B cell (primary cell): ENCODE measurements at regions not wholly inside any gene's neighbourhood (a gene's known extent, or its start where the extent isn't known, plus 50 kb on each side); places are given as distances from the start of the nearest gene placed in this dataset.

Source experiments
- EZH2 ChIP-seq: IDR thresholded peaks from 2 replicates; pipeline ENCODE4 v1.6.1; 2012; ENCODE audit warnings: borderline replicate concordance, low read depth, mild to moderate bottlenecking, moderate library complexity, low read length; ENCODE audit not compliant: insufficient read depth, poor library complexity, severe bottlenecking
- TF ChIP-seq, protein P1 (sequence below): fragments of 200-600 bp; IDR thresholded peaks from one replicate; pipeline ENCODE4 v1.8.0; 2022; ENCODE audit warnings: antibody characterized with exemption, mild to moderate bottlenecking

DNA sequence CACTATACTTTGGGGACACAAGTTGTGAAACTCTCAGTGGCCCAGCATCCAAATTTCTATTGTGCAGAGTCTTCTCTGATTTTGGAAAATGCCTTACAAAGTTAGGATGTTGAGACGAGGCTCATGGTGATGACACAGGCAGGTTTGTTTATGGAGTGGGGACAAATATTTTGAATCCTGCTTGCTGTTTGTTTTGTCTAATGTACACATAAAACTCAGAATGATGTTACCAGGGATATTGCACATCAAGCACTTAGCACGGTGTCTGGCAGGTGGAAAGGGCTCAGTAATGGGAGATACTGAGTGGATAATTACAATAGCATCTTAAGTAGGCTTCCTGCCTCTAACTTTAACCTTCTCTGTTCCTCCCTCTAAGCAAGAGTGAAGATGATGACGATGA is 628.9 kb upstream of the TBX3 start:
- TF ChIP-seq, protein P1, sequence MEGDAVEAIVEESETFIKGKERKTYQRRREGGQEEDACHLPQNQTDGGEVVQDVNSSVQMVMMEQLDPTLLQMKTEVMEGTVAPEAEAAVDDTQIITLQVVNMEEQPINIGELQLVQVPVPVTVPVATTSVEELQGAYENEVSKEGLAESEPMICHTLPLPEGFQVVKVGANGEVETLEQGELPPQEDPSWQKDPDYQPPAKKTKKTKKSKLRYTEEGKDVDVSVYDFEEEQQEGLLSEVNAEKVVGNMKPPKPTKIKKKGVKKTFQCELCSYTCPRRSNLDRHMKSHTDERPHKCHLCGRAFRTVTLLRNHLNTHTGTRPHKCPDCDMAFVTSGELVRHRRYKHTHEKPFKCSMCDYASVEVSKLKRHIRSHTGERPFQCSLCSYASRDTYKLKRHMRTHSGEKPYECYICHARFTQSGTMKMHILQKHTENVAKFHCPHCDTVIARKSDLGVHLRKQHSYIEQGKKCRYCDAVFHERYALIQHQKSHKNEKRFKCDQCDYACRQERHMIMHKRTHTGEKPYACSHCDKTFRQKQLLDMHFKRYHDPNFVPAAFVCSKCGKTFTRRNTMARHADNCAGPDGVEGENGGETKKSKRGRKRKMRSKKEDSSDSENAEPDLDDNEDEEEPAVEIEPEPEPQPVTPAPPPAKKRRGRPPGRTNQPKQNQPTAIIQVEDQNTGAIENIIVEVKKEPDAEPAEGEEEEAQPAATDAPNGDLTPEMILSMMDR: no peak
- no peak for TF ChIP-seq EZH2
